ENCODE measurements at regions not wholly inside any gene's neighbourhood (a gene's known extent, or its start where the extent isn't known, plus 50 kb on each side); places are given as distances from the start of the nearest gene placed in this dataset.
"Not testable (repeated sequence)": the region's sequence is repeated elsewhere in the genome, so short reads cannot be mapped to it uniquely, and the experiment has no call there.

DNA sequence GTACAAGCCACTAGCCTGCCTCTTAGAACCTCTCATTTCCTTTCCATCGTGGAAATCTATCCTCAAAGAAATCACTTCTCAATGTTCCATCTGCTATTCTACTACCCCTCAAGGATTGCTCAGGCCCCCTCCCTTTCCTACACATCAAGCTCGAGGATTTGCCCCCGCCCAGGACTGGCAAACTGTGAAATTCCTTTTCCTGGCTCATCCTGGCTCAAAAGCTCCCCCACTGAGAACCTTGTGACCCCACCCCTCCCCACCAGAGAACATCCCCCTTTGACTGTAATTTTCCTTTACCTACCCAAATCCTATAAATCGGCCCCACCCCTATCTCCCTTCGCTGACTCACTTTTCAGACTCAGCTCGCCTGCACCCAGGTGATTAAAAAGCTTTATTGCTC lies 1103.3 kb upstream of the FAM98A start:
- DNase-seq (ENCODE audit: low read depth) = not testable (repeated sequence)

DNA sequence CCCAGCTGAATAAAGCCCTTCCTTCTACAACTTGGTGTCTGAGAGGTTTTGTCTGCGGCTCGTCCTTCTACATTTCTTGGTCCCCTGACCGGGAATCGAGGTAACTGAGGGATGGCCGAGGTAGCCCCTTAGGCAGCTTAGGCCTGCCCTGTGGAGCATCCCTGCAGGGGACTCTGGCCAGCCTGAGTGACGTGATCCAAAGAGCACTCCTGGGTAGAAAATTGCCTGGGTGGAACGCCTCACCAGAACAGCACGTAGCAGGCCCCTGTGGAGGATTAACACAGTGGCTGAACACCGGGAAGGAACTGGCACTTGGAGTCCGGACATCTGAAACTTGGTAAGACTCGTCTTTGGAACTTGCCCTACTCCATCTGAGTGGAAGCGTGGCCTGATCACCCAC lies 1078.5 kb upstream of the FAM98A start:
- not testable (repeated sequence) for DNase-seq (ENCODE audit: low read depth)

DNA sequence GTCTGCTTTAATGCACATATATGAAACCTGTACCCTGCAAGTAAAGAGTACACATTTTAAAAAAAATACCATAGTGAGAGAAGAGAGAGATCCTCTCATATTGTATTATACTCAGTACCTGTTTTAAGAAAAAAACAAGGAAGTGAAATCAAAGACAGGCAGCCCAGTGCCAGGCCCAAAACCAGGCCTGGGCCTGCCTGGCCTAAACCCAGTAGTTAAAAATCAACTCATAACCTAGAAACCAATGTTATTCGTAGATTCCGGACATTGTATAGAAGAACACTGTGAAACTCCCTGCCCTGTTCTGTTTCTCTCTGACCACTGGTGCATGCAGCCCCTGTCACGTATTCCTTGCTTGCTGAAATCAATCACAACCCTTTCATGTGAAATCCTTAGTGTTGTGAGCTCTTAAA lies 1078.0 kb upstream of the FAM98A start:
- not testable (repeated sequence) for DNase-seq (ENCODE audit: low read depth)

DNA sequence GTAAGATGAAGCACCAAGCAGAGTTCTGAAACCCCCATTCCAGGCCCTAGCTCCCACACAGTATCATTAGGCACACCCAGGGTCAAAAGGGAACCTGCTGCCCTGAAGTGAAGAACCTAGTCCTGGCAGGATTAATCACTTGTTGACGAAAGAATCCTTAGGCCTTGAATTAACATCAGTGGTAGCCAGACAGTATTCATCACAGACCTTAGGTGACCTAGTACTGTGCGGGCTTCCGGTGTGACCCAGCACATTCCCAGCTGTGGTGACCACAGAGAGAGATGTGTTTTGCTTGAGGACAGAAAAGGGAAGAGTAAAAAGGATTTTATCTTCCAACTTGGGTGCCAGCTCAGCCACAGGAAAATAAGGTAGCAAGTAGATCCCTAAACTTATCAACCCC lies 1071.4 kb upstream of the FAM98A start:
- no peak for DNase-seq (ENCODE audit: low read depth)

DNA sequence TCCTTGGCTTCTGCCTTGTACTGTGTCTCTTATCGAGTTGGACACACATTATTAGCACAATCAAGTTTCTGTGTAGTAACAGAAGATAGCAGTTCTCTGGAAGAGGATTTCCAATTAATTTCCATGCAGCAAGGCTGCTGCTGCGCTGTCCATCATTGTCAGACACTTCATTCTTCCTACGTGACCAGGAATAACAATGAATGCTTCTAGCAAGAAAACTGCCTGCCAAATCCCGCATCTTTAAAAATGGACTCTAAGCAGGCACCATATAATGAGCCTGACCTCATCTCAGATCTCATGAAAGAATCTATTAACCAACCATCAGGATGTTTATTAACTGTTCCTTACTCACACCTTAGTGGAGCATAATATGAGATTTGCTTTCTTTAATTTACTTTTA lies 1067.7 kb upstream of the FAM98A start:
- no peak for DNase-seq (ENCODE audit: low read depth)

DNA sequence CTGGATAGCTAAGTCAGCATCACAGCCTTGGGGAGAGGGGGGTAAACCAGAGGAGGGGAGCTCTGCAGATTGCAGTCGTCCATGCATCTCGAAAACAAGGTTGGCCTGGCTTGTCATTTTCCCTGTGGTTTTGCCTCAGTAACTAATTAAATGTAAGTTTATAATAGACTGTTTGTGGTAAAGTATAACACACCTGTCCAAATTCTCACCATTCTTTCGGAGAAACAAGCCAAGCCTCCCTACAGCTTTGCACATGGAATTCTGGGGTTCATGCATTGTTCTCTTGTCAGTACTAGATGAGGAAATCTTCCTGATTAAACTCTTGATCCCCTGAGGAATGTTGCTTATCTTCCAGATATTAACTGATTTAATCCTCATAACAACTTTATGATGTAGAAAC lies 1065.2 kb upstream of the FAM98A start:
- DNase-seq (ENCODE audit: low read depth) = no peak

DNA sequence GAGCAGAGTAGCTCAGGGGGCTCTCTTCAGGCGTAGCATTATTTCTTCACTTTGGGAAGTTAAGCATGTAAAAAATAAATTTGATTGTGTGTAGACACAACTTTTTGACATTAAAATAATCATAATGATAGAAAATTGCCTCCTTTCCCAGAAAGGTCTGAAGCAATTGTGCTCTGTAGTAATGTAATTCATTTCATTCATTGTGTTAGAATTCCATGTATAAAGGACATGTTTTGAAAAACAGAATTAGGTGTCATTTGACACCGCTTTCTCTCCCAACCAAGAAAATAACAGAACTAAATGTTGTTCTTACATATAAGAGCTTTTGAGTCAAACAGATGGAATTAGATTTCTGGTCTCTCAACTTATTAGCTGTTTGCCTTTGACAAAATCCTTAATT lies 1064.2 kb upstream of the FAM98A start:
- no peak for DNase-seq (ENCODE audit: low read depth)

DNA sequence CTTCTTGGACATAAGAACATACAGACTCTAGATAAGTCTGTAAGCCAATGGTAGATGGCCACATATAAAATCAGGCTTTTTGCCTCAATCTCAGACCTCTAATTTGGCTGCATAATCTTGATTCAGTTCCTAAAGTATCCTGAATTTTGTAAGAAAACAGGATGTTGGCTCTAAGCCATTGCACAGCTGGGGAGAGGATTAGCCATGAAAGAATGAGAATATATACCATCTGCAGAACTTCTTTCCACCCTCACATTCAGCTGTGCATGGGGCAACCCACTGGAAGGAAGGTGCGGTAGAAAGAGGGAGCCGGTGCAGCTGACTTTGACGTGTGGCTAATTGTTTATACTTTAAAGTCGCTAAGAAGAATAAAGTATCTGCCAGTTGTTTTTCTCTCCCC lies 1061.6 kb upstream of the FAM98A start:
- DNase-seq (ENCODE audit: low read depth) = no peak

DNA sequence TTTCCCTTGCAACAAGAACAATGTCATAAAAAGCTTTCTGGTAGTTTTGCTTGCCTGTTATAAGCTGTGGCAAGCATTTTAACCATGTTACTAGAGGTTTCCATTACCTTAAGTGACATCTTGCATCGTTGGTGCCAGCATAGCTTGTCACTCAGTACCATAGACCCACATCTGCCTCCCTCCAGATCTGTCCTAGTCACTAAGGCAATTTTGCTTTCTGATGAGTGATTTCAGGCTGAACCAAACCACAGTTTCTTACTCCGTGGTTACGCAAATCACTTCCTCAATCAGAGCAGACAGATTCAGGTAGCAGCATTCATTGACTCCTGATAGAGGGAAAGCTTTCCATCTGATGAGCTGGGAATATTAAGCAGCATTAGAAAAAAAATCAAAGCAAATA lies 1057.5 kb upstream of the FAM98A start:
- no peak for DNase-seq (ENCODE audit: low read depth)

DNA sequence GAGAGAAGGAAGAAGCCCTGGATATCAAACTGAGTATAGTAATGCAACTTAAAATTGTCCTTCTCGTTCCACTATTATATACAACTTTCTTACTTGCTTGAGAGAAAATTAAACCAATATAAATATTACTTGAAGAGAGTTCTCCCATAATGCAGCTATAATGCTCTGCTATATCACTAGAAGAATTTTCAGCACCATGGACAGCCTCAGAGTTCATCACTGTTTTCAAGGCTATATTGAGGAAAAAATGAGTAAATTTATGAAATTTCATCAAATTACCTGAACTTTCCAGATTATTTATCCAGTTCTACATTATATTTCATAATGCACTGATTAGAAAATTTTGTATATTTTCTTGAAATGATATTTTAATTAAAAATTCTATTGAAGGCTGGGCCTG lies 1053.5 kb upstream of the FAM98A start:
- no peak for DNase-seq (ENCODE audit: low read depth)

DNA sequence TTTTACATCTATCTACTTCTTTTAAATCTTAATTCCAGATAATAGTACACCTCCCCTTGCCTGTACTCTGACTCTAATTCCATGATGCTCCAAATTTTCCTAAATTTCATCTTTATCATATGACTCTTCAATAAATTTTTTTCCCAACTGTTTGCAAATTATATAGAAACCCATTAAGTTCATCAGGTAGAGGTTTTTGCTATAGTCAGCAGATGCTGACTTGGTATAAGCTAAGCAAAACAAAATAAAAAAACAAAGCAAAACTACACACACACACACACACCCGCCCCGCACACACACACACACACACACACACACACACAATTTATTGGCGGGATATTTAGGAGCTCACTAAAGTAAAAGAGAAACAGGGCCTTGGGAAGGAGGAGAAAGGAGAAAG lies 1047.8 kb upstream of the FAM98A start:
- DNase-seq (ENCODE audit: low read depth) = no peak

DNA sequence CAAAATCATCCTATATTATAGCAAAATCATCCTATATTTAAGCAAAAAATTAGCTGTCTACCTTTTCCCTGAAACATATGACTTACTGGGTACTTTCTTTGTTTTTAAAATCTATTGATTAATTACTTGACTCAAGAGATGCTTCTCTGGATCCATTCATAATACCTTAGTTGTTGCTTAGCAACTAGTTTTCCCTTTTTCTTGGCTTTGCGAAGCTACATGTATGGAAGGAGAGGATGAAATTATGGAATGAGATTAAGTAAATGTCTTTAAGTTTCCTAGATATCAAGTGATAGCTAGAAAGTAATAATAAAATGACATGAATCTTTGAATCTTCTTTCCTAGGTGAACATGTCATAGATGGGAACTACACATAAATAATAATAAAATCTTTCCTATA lies 1033.2 kb upstream of the FAM98A start:
- no peak for DNase-seq (ENCODE audit: low read depth)

DNA sequence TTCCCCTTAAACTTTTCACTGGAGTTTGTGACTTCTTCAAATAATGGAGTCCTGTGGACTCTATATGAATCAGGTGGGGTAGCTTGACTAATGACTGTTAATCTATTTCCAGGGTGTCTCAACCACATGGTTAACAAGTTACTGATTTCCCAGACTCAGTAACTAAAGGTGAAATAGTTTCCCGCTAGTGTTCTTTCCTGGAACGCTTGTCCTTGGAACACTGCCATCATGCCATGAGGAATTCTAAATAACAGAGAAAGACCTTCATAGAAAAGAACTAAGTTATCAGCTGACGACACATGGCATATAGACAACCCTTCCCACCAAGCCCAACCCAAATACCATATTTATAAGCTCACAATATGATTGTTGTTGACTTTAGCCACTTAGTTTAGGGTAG lies 1027.9 kb upstream of the FAM98A start:
- no peak for DNase-seq (ENCODE audit: low read depth)

DNA sequence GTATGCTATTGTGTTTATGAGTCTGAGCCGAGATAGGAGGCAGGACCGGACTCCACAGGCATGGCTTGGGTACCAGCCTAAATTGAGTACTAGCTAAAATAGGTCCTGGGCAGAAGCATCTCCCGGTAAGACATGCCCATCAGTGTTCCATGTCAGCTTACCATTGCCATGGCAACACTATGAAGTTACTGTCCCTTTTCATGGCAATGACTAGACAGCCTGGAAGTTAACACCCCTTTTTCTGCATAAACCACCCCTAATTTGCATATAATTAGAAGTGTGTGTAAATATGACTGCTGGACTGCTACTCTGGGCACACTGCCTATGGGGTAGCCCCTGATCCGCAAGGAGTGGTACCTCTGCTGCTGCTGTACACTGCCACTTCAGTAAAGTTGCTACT lies 1005.1 kb upstream of the FAM98A start:
- no peak for DNase-seq (ENCODE audit: low read depth)

DNA sequence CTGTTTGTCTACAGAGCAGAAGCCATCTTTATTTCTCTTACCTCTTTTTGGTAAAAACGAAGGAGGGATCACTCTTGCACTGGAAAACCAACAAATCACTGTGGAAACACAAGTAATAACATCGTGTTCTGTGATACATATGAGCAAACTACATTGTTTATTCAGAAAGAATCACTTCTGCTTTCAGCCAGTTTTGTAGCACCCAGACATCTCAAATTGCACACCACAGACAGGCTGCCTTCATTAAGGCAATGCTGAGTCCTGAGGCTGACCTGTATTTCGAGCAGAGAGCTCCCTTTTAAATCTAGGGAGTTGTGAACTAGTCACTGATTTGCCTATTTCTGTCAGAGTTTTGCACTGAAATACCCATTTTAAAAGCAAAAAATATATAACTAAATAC lies 1003.2 kb upstream of the FAM98A start:
- DNase-seq (ENCODE audit: low read depth) = no peak

DNA sequence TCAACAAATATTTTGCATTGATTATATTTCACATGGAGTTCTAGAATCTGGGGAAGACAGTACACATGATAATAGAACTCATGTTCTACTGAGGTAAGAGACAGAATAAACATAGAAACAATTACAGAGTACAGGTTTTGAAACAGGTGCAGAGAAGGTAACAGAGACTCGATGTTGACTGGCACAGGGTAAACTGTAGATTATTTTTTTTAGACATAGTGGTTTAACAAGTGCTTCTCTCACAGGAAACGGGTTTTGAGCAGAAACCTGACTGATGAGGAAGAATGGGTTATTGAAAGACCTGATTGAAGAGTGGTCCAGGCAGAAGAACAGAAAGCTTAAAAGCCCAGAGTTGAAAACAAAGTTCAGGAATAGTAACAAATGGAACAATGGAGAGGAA lies 1002.5 kb upstream of the FAM98A start:
- DNase-seq (ENCODE audit: low read depth) = no peak

DNA sequence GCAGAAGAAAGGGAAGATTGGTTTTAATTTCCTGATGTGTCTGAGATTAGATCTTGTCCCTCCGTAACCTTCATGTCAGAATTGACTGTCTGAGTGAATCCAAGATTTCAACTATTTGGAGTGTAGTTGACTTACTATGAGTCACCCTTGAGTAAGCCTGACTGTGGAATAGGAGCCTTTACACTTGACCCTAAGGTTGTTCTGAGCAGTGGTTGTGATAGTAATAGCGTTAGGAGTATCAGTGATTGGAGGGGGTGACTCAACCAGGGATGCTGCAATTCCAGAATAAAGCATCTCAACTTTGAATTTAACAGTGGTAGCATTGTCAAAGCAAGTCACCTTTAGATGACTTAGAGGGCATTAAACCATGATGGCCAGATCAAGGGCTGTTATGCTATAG lies 979.5 kb upstream of the FAM98A start:
- DNase-seq (ENCODE audit: low read depth) = no peak

DNA sequence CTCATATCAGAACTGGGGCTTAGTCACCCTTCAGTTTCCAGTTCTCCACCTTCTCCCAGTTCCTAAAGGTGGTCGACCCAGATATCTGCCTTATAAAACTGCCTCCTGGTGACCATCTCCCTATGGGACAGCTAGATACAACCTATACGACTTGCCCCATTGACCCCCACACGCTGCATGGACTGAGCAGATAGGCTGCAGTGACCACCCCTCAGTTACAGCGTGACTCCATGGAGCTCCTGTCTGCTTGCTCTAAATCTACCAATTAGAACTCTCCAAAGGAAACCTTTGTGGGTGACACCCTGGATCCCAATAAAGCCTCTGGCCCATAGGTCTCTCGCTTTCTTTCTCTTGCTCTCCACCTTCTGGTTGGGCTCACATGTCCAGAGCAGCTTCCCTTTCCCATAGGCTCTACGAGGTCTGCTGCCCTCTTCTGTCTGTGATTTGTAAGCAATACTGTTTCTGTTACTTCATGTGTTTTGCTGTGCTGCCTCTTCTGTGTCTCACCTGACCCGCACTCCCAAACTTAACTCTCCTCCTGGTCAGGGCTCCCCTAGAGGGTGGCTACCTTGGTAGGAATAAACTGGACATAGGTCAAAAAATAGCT lies 971.3 kb upstream of the FAM98A start:
- DNase-seq (ENCODE audit: low read depth) = no peak

DNA sequence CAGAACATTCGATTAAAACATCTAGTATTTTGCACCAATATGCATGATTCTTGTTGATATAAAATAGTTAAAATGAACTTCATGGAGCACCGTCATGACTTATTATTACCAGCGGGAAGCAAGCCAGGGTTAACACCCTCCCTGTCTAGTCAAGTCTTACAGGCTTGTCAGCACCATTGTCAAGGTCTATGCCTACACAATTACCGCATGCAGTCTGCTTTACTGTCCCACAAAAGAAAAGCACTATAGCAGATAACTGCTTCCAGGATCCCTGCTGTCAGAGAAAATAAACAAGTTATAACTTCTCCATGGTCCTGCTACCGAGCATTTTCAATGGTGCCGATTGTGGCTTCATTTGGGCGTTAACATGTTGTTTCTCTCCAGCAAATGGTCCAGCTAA lies 968.0 kb upstream of the FAM98A start:
- DNase-seq (ENCODE audit: low read depth) = no peak

DNA sequence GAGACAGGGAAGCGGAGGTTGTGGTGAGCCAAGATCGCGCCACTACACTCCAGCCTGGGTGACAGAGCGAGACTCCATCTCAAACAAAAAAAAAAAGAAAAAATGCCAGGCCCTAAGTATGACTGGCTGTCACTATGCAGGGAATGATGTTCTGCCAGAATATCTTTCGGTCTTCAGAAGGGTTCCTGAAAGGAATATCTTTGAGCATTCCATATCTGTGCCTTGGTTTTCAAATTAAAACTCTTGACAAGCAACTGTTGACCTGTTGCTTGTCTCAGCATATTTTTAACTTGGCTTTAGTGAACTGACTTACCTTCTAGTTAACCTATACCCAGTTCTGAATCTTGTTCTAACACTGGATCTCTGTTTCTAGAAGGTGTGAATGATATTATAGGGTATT lies 953.2 kb upstream of the FAM98A start:
- no peak for DNase-seq (ENCODE audit: low read depth)

DNA sequence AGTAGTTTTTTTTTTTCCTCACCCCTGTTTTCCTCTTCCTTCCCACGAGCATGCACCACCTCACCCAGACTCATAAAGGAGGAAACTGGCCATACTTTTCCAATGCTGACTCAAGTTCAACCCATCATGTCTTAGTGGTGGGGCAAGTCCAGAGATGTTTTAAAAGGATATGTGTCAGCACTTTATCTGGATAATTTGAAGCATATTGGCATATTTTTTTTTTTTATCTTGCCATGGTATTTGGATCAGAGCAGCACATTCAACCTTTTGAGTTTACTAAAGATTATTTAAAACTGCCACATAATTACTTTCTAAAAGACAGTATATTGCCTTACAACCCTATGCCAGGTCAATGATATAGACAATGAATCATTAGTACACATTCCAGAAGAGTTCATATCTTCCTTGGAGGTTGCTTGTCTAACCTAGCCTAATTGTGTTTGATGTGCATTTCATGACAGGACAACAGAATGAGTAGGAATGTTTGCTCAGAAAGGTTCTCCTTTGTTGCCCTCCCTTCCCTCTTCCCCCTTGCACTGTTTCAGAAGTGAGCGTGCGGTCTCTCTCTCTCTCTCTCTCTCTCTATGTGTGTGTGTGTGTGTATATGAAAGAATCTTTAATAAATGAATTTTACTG lies 950.7 kb upstream of the FAM98A start:
- no peak for DNase-seq (ENCODE audit: low read depth)

DNA sequence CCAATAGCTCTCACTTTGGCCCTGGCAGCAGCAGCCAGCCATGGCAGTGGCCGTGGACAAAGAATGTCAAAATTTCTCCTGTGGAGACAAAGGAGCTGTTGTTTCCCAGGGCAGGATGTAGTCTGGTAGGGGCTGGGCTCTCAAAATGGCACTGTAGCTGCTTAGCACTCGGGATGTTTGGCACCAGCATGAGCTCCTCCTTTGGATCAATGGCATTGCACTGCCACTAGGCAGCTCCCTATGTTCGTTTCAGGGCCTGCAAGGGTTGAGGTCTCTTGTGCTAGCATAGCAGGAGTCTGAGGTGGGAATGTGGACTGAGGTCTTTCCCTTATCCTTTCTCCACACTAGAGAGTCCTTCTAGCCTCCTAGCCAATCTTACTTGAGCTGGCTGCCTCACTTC lies 948.8 kb upstream of the FAM98A start:
- DNase-seq (ENCODE audit: low read depth) = no peak

DNA sequence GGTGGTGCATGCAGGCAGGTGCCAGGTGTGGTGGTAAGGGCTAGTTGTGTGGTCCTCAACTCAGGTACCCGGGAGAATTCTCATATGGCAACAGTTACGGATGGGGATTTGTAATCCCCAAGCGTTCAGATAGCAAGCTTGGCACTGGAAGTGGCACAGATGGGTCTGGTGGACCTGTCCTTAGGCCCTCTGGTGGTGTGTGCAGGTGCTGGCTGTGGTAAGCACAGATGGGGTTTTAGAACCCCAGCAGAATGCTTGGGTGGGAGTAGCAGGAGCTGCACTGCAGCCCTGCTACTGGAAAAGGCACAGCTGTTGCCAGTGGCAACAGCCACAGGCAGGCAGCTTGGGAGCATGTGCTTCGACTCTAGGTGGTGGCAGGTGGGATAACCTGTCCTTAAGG lies 948.2 kb upstream of the FAM98A start:
- no peak for DNase-seq (ENCODE audit: low read depth)

DNA sequence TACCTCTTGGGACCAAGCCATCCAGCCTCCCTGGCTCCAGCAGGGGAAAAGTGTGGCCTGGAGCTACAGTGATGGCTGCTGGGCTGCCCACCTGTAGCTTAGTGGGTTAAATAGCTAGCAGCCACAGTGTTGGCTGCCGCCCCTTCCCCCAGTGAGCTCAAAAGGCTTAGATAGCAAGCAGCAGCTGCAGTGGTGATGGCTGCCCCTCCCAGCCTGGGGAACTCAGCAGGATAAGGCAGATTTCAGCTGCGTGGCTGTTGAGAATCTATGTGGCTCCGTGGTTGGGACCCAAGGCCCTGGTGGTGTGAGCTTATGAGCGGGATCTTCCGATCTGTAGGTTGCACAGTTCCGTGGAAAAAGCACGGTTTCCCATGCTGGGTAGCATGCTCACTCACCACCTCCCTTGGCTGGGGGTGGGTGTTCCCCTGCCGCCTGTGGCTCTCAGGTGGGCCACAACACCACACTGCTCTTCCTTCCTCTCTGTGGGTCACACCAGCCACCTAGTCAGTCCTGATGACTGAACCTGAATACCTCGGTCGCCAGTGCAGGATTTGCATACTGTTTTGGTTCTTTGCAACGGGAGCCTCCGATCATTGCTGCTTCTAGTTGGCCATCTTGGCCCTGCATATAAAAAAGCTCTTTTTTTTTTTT lies 946.5 kb upstream of the FAM98A start:
- no peak for DNase-seq (ENCODE audit: low read depth)
